A673 (cell line): ENCODE measurements at regions not wholly inside any gene's neighbourhood (a gene's known extent, or its start where the extent isn't known, plus 50 kb on each side); places are given as distances from the start of the nearest gene placed in this dataset.

Source experiments
- EZH2 ChIP-seq: fragments of 200-600 bp; sonication (generic); IDR thresholded peaks from 2 replicates; pipeline ENCODE4 v1.6.1; 2017; ENCODE audit warnings: borderline replicate concordance, low read depth, mild to moderate bottlenecking, mixed read lengths, antibody characterized with exemption, low read length; ENCODE audit not compliant: poor library complexity, severe bottlenecking
- TF ChIP-seq, protein P1 (sequence below): fragments of 300-800, 200-600 bp; sonication (generic); conservative IDR thresholded peaks from 2 replicates; pipeline ENCODE4 v1.5.1; 2017; ENCODE audit warnings: low read depth, mild to moderate bottlenecking, antibody characterized with exemption, low read length, moderate library complexity, mixed read lengths

DNA sequence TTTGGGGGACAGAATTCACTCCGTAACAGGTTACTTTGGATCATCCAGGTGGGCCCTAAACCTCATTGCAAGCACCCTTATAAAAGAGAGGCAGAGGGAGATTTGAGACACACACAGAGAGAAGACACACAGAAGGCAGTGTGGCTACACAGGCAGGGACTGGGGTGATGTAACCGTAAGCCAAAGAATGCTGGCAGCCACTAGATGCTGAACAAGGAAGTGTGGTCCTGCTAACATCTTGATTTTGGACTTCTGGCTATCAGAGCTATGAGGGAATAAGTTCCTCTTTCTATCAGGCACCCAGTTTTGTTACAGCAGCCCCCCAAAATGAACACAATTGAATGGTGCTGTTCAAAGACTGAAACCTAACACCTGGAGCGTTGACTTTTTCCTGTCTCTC, 191.3 kb upstream of the MYLIP start:
- TF ChIP-seq EZH2 = no peak
- TF ChIP-seq, protein P1, sequence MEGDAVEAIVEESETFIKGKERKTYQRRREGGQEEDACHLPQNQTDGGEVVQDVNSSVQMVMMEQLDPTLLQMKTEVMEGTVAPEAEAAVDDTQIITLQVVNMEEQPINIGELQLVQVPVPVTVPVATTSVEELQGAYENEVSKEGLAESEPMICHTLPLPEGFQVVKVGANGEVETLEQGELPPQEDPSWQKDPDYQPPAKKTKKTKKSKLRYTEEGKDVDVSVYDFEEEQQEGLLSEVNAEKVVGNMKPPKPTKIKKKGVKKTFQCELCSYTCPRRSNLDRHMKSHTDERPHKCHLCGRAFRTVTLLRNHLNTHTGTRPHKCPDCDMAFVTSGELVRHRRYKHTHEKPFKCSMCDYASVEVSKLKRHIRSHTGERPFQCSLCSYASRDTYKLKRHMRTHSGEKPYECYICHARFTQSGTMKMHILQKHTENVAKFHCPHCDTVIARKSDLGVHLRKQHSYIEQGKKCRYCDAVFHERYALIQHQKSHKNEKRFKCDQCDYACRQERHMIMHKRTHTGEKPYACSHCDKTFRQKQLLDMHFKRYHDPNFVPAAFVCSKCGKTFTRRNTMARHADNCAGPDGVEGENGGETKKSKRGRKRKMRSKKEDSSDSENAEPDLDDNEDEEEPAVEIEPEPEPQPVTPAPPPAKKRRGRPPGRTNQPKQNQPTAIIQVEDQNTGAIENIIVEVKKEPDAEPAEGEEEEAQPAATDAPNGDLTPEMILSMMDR = no peak
